ENCODE measurements at regions not wholly inside any gene's neighbourhood (a gene's known extent, or its start where the extent isn't known, plus 50 kb on each side); places are given as distances from the start of the nearest gene placed in this dataset.
A peak's percentile ranks its signal among the peaks of the same experiment; 100 is the strongest.

DNA sequence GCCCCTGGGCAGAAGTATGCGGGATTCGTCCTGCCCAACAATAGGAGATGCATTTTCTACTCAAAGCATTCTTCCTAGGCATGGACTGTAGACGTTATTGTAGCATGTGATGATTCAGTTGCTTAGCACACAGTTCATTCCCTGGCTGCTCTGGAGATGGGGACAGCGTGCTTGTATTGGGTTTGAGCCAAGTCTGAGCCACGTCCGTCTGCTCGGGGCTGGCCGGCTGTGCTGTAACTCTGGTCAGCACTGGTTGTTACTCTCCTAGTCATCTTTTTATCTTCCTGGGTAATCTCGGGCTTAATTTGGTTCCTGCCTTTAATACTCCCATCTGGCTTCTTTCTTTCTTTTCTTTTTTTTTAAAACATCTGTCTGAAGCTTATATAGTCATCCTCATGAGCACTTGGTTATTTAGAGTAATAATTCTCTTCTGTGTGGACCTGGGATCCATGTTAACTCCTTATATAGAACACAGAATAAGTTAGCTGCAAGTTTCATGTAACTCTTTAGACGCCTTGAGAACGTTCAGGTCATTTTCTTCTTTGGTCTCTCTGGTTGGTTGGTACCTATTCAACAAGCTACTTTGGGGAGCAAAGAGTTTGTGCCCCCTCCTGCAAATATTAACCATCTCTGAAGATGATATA, 118.8 kb upstream of the RPS23 start:
- DNase-seq (ENCODE audit: low read depth), result peak; percentile 97

DNA sequence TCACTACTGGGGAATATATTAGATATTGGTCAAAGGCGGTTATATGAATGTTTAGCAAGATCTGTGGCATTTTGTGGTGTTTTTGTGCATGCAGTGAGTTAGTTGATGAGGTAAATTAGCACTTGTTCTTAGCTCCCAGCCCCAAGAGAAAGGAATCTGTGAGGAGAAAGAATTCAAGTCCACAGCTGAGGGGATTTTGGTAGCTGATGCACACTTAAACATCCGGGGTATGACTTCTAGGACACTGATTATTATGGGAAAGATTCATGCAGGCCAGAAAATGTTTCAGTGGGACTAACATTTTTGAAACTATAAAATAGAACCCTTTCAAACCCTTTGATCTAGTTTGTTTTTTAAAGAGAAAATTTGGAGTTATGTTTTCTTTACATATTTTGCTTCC, 118.2 kb upstream of the RPS23 start:
- peak; percentile 27 for DNase-seq (ENCODE audit: low read depth)

DNA sequence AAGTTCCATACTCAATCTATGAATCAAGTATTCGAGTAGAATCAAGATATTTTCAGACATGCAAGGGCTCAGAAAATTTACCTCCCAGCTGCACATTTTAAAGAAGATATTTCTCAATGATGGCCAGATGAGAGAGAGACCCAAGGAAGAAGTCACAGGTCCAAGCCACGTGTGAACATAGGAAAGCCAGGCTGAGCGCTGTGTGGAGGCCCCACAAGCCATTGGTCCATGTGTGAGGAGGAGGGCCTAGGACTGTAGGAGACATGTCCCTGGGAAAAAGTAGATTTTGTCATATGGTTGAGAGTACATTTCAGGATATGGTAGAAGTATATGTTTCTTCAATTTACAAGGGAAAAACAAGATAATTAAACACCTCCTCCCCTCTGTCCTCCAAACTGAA, 115.8 kb upstream of the RPS23 start:
- DNase-seq (ENCODE audit: low read depth), result no peak

DNA sequence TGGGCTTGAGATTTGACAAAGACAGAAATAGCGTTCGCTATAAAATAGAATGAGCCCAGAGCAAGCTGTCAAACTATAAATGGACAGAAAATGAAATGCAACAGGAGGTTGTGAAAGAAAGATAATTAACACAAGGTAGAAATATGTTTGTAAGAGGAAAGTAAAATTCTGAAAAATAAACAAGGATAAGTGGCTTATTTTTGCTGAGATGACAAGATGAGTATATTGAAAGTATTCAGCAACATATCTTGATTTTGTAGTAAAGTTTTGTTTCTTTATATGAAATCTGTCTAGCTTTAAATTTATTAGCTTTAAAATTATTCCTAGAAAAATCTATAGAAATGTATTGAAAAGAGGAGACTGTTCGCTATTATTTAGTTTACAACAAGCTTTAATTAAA, 111.9 kb upstream of the RPS23 start:
- DNase-seq (ENCODE audit: low read depth), result no peak

DNA sequence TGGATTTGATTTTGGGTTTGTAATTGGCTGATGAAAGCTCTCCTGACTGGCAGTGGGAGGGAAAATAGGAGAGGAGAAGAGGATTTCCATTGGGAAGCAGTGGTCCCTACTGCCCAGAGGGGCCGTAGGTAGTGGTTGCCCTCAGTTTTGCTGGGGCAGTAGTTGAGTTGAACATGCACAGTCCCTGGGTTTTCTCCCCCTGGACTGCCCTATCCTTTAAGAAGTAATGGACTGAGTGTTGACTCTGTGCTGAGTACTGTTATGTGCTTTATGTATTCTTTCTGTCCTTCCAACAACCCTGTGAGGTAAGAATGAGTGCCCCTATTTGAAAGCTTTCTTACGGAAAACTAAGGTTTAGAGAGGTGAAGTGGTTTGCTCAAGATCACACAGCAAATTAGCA, 111.2 kb upstream of the RPS23 start:
- no peak for DNase-seq (ENCODE audit: low read depth)

DNA sequence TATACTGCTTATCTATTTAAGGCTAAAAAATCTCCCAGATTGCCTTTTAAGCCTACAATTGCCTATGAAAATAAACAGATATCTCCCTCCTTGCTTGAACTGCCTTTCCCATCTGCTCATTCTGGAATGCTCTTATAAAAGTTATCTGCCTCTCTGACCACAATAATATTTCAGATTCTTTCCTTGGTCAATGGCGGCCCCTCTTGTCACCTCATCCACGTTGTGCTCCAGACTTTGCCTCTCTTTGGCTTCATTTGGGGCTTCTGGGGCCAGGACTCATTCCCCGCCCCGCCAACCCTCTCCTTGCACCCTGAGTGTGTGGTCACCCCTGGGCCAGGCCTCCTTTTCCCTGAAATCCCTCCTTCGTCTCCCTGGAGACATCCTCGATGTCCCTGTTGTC, 110.0 kb upstream of the RPS23 start:
- DNase-seq (ENCODE audit: low read depth), result peak; percentile 30

DNA sequence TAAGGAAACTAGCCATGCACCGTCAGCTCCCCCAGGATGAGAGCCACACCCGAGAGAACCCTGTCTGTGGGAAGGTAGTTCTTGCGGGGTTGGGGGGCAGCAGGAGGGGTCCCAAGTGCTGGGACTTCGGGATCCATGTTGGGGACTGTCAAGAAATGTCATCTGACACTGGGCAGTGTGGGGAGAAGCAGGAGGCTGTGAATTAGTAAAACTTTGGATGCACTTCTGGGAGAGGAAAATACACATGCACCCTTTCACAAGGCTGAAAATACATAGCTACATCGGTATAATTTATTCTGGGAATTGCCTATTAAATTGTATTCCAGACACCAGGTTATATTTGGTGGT, 109.6 kb upstream of the RPS23 start:
- no peak for DNase-seq (ENCODE audit: low read depth)

DNA sequence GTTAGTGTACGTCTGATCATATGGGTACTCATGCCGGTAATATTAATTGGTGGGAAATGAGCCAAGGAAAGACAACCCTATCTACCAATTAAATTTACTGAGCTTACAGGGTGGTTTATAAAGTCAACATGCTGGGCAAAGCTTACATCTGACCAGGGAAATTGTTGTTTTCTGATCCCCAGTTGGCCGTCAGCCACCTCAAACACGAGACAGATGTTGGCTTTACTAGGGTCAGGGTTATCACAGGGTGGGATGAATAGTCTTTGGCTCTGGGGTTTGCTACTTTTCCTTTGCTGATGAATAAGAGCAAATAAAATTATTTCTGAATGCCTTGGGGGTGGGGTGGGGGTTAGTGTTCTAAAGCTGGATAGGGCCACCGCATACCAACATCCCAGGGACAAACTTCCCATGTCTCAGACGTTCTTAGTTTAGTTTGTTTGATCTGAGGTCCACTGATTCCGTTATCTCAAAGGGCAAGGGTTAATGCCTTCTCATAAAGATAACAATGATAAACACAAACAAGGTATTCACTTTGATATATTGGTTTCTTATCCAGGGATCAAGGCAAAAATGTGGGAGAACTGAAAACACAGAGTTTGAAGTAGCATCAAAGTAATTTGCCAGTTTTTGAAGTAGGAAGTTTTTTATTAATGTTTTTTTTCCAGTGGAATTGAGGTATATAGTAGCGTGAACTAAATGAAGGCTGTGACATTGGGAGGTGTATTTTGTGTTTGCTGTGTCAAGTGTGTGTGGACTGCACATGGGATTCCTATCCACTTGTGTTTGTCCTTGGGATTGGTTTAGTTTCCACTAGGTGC, 109.1 kb upstream of the RPS23 start:
- DNase-seq (ENCODE audit: low read depth), result no peak

DNA sequence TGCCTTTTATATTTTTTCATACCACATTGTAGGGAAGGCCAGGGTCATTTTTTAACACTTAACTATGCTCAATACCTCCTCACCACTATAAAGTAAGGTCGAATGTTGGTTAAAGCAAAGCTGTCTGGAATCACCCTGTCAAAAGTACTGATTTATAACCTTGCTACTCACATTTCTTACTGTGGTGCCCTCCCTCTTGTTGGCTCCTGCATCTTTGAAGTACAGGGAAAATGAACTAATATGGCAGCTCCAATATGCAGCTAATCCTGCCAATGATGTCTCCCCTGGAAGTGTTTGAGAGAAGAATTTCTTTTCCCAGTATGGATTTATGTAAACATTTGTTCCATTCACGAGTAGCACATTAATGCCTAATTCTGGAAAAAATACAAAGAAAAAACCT, 108.4 kb upstream of the RPS23 start:
- no peak for DNase-seq (ENCODE audit: low read depth)

DNA sequence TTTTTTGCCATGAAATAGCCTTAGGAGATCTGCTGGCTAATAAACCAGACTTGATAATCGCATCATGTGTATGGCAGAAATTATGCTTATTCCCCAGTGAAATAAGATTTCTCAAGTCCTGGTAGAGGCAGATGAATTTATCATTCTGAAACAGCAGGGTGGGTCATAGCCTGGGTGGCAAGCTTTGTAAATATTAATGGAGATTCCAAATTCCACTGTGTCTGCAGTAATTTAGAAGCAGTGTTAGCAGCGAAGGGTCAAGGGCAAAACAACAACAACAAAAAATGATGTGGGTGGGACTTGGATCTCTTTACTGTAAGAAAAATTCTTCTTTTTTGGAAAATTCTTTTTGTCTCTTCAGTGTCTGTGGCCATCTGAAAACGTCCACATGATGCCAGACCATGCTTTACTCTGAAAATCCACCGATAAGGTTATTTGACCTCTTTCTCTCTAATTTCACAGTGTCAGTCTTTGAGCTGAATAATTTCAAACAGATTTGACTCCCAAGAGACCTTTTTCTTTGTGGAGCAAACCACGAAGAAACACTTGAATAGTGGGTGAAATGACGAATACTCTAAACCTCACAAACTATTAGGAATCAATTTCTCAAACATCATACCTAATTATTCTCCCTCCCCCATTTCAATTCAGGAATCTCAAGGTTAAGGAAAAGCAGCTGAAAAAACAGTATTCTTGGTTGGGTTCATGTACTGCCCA, 106.0 kb upstream of the RPS23 start:
- DNase-seq (ENCODE audit: low read depth), result no peak

DNA sequence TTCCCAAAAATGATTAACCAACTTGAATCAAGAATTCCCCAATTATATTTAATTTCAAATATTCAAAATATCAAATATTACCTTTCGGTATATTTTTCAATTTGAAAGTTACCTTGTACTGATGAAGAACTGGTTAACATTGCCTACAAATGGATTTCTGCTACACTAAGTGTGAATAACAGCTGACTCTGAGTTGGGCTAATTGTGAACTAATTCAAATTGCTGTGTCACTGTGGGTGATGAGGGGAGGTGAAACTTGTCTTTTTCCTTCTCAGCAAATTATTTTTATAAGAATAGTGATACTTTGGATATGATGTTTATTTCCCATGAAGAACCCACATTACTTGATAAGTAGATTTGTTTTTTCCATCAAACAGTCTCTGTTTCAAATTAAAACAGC, 103.4 kb upstream of the RPS23 start:
- DNase-seq (ENCODE audit: low read depth), result no peak

DNA sequence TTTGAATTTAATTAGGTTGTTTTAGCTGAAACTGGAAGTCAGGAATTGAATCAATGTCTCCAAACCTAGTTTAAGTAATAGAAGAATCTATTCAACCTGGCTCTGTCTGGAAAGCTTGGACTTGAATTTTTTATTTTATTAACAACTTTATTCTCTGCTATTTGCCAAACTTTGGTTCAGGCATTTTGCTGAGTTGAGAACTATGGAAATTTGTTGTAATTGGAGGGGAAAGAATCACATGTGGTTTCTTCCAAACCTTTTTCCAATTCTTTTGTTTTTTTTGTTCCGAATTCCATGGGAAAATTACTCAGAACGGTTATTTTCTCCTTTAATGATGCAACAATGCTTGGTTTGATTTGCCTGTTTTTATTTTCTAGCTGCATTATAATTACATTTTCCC, 98.2 kb upstream of the RPS23 start:
- no peak for DNase-seq (ENCODE audit: low read depth)

DNA sequence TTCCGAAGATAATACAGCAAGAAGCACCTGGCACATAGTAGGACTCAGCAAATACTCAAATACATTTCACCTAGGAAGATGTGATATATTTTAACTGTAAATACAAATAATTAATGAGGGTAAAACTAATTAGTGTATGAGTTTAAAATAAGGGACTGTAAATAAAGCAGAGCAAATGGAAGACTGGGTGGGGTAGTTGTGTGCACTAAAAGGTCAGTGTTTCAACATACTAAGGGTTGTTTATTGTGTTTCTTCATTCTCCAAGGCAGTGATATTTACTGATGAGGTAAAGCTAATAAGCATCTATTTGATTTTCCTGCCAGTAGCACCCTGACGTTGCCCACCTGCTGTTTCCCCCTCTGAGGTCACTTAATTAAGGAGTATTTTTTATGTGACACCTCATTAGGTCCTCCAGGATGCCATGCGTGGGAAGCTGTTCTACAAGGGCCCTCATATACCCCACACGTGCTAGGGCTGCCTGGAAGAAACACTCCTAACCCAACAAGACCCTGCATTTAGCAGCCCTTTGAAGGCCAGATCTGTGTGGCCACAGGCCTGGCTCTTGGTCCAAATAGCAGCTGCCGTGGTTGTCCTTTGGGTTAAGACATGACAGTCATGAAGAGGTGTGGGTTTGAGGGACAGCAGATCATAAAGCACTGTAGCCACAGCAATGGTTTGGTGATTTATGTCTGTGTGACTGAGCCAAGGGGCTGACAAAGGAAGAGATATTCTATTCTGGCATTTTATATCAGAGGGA, 97.5 kb upstream of the RPS23 start:
- DNase-seq (ENCODE audit: low read depth), result no peak

DNA sequence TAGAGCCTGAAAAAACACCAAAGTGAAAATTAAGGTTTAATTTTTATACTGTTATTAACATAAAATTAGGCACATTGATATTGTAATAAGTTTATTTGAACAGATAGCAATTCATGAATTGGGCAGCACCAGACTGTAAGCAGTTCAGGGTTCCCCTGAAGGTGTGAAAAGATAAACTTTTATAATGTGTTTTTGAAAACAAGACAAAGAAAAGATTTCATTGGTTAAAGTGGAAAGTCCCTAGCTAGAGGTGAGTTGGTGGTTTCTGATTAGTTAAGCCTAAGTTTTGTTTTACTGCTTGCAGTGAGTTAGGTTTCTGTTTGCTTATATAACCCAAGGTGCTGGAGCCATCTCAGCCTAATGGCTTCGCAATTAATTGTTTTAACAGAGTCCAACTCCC, 96.5 kb upstream of the RPS23 start:
- no peak for DNase-seq (ENCODE audit: low read depth)

DNA sequence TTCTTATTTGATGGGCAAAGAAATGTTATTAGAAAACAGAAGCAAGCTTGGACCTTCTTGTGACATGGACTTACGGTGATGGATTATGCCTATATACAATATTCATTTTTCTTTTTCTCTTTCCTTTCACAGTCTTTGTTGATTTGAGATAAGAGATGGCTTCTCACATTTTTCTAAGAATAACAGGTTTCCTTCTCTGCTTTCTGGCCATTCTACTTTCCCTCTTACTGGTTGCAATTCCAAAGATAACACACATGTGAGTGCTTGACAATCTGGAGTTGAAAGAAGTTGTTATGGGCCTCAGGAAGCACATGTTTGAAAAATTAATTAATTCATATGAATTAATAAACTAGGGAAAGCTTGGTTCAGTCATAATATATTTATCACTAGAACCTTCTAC, 89.8 kb upstream of the RPS23 start:
- no peak for DNase-seq (ENCODE audit: low read depth)

DNA sequence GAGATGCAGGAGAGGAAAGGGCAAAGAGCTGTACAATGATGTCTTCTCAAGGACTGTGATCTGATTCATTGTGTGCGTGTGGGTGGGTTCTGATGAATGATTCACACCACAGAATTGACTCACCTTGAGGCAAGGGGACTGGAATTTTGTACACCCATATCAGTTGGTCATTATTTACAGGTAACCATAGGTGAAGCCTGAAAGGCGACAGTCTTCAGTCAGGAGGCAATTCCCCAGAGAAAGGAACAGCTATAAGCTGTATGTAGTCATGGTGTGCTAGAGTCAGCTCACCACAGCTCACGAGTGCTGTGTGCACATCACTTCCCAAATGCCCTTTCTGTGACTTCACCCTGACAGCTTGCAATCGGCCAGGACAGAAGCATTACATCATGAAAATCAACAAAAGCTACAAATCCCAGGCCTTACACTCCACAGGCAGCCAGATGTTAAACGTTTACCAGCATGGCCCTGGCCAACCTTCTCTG, 87.6 kb upstream of the RPS23 start:
- peak; percentile 76 for DNase-seq (ENCODE audit: low read depth)

DNA sequence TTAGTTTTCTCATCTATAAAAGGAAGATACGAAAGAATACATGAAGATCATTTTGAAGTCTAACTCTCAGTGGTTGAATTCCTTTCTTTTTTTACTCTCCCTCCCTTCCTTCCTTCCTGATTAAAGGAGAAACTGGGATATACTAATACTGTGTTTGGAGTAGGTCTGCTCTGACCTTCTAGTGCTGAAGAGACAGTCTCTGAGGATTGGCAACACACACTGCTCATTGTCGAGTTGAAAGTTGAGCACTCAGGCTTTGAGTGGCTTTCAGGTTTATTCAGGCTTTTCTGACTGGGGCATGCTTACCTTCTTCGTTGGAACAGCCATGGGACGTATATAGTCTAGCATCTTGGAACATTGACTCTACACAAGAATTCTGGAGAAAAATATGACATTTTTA, 86.9 kb upstream of the RPS23 start:
- DNase-seq (ENCODE audit: low read depth), result no peak

DNA sequence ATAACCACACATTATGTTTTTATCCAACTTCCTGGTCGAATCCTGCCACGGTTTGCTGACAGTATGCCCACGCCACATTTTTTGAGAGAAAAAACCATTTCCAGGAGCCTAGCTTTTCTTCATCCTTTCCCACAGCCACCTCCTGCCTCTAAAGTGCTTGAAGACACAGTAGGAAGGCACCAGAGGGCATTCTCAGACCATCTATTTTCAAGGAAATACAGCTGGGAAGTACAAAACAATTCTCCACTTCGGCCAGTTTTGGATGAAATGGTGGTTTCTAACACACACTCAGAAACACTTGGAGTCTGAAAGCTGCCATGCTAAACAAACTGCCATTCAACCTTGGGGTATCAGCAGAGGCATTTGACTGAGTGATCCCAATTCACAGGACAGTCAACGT, 86.3 kb upstream of the RPS23 start:
- peak; percentile 68 for DNase-seq (ENCODE audit: low read depth)

DNA sequence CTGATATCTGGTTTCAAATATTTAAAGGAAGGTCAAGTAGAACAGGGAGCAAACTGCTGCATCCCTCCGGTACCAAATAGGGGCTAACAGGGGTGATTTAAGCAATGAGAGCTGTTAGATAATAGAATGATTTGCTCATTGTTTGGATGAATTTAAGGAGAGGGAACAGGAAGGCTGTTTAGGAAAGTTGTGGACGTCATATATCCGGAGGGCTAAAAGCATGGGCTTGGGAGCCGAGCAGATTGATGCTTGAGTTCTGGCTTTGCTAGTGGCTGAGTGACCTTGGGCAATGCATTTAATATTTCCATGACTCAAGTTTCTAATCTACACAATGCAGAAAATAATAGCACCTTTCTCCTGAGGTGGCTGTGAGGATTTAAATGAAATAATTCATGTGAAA, 85.4 kb upstream of the RPS23 start:
- no peak for DNase-seq (ENCODE audit: low read depth)

DNA sequence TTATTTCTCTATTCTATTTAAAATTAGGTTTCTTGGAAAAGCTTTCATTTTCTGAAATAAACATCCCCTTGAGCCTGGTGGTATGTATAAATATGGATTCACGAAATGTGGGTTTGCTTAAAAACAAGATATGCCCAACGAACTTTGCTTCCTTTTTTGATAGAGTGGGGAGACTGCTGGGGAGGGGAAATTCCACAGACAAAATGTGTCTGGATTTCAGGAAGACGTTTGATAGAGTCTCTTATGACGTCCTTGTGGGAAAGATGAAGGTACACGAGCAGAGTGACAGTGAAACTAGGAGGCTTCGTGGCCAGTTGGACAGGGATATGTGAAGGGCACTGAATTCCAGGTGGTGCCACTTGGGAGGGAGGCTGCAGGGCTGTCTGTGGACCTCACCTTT, 84.5 kb upstream of the RPS23 start:
- no peak for DNase-seq (ENCODE audit: low read depth)

DNA sequence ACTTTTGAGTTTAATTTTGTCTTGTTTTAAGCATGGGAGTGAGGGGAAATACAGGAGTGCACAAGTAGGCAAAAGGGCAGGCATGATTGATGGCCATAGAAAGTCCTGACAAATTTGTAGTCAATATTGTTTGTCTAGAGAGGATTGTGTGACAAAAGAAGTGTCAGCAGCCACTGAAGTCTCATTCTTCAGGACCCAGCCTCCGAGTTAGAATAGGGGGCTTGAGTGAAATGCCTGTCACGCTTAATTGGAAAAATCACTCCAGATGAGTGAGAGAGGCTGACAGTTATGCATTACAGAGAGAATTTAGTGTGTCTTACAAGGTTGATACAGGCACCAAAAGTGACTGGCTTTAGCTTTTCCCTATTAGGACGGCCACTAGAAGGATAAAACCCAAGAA, 81.9 kb upstream of the RPS23 start:
- no peak for DNase-seq (ENCODE audit: low read depth)

DNA sequence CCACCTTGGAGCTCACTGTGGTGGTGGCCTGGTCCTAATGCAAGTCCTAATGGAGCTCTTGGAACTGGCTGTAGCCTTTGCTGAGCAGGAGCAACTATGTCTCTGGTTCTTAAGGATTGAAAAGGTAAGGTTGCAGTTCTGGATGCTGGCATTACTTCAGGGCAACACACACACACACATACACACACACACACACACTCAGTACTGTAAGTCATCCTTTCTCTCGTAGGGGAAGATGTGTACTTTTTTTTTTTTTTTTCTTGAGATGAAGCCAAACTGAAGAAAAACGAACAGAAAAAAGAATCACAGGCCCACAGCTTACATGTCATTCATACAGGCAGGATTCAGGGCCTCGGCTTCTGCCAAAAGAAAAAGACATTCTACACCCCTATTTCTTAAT, 81.1 kb upstream of the RPS23 start:
- no peak for DNase-seq (ENCODE audit: low read depth)

DNA sequence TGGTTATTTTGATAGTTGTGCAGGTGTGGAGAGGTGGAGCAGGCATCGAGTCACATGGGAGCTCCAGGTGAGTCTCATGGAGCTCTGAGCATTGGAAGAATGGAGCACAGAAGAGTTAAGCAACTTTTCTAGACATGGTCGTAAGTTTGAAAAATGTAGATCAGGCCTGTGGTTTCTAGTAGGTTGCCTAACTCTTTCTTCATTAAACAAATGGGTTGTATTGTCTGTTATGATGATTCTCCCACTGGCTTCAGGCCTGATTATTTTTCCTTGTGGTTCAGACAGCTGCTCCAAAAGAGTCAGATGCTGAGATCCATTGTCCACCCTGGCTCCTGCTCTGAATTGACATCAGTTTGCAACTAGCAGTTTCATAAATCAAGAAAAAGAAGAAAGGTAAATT, 80.3 kb upstream of the RPS23 start:
- DNase-seq (ENCODE audit: low read depth), result no peak

All from ELR (cell line).